HEK293T (cell line): ENCODE measurements at regions not wholly inside any gene's neighbourhood (a gene's known extent, or its start where the extent isn't known, plus 50 kb on each side); places are given as distances from the start of the nearest gene placed in this dataset.

Experiments used
- CTCF ChIA-PET: fragments of 350-600 bp; formaldehyde crosslinking; extraction: SDS; loops from one replicate; lab custom pipeline; 2021; ENCODE audit warnings: antibody characterized with exemption, inconsistent platforms; lab: Yijun Ruan, JAX
- POLR2A ChIA-PET: fragments of 350-600 bp; formaldehyde crosslinking; extraction: SDS; loops from one replicate; lab custom pipeline; 2020; ENCODE audit warnings: antibody characterized with exemption, inconsistent platforms; lab: Yijun Ruan, JAX
- DNase-seq: peaks from one replicate; pipeline ENCODE4 v3.0.0; 2012; ENCODE audit warnings: mixed read lengths; ENCODE audit errors: extremely low spot score
- ARNT ChIP-seq: fragments of 450-650 bp; IDR thresholded peaks from 2 replicates; pipeline ENCODE4 v1.6.1; 2017; ENCODE audit warnings: mild to moderate bottlenecking
- BHLHE40 ChIP-seq: fragments of 450-650 bp; IDR thresholded peaks from 2 replicates; pipeline ENCODE4 v1.6.1; 2016; ENCODE audit warnings: mild to moderate bottlenecking, moderate library complexity, borderline replicate concordance
- CTBP1 ChIP-seq: fragments of 450-650 bp; IDR thresholded peaks from 2 replicates; pipeline ENCODE4 v1.6.1; 2016; ENCODE audit warnings: borderline replicate concordance
- ELF4 ChIP-seq: fragments of 450-650 bp; IDR thresholded peaks from 2 replicates; pipeline ENCODE4 v1.6.1; 2017; ENCODE audit warnings: antibody characterized with exemption
- FOXA1 ChIP-seq: fragments of 450-650 bp; IDR thresholded peaks from 2 replicates; pipeline ENCODE4 v1.6.1; 2016; ENCODE audit warnings: mild to moderate bottlenecking
- FOXK2 ChIP-seq: fragments of 450-650 bp; IDR thresholded peaks from 2 replicates; pipeline ENCODE4 v1.6.1; 2016; ENCODE audit warnings: mild to moderate bottlenecking
- FOXM1 ChIP-seq: fragments of 450-650 bp; IDR thresholded peaks from 2 replicates; pipeline ENCODE4 v1.6.1; 2017; ENCODE audit warnings: mild to moderate bottlenecking, borderline replicate concordance
- HDGF ChIP-seq: fragments of 450-650 bp; IDR thresholded peaks from 2 replicates; pipeline ENCODE4 v1.6.1; 2017; ENCODE audit warnings: antibody characterized with exemption, borderline replicate concordance
- L3MBTL2 ChIP-seq: fragments of 450-650 bp; conservative IDR thresholded peaks from 2 replicates; pipeline ENCODE4 v1.6.1; 2016; ENCODE audit warnings: mild to moderate bottlenecking
- LEF1 ChIP-seq: fragments of 450-650 bp; IDR thresholded peaks from 2 replicates; pipeline ENCODE4 v1.6.1; 2017; ENCODE audit warnings: mild to moderate bottlenecking, borderline replicate concordance
- NFRKB ChIP-seq: fragments of 450-650 bp; IDR thresholded peaks from 2 replicates; pipeline ENCODE4 v1.6.1; 2016; ENCODE audit warnings: mild to moderate bottlenecking, moderate library complexity
- SP1 ChIP-seq: fragments of 450-650 bp; IDR thresholded peaks from 2 replicates; pipeline ENCODE4 v1.6.1; 2017
- SUZ12 ChIP-seq: fragments of 450-650 bp; IDR thresholded peaks from 2 replicates; pipeline ENCODE4 v1.6.1; 2016; ENCODE audit warnings: mild to moderate bottlenecking
- TARDBP ChIP-seq: fragments of 450-650 bp; IDR thresholded peaks from 2 replicates; pipeline ENCODE4 v1.6.1; 2016
- ZNF384 ChIP-seq: fragments of 450-650 bp; IDR thresholded peaks from 2 replicates; pipeline ENCODE4 v1.6.1; 2016
- TF ChIP-seq, protein P1 (sequence below): fragments of 450-650 bp; IDR thresholded peaks from 2 replicates; pipeline ENCODE4 v1.6.1; 2016

DNA sequence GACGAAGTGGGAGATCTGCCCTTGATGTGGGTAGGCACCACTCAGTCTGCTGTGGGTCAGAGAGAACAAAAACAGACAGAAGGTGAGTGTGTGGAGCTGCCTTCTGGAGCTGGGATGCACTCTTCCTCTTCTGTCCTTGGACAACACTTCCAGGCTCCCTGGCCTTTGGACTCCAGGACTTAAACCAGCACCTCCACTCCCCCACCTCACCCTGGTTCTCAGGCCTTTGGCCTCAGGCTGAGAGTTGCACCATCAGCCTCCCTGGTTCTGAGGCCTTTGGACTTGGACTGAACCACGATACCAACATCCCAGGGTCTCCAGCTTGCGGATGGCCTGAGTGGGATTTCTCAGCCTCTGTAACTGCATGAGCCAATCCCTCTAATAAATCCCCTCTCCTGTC is 68.1 kb upstream of the STUM start:
- ChIA-PET CTCF (no interaction called here), POLR2A (interaction anchor here (0.9 kb wide), 1 partner anchor 72 kb away, joined by 3 read pairs; no protein-coding TSS in a partner anchor)
- TF ChIP-seq CTBP1 (no peak), ELF4 (no peak), HDGF (no peak), BHLHE40 (no peak), L3MBTL2 (no peak), FOXA1 (no peak), FOXM1 (no peak), NFRKB (no peak), ARNT (no peak), SUZ12 (no peak), SP1 (no peak), TARDBP (no peak), FOXK2 (no peak), LEF1 (no peak), ZNF384 (no peak)
- TF ChIP-seq, protein P1, sequence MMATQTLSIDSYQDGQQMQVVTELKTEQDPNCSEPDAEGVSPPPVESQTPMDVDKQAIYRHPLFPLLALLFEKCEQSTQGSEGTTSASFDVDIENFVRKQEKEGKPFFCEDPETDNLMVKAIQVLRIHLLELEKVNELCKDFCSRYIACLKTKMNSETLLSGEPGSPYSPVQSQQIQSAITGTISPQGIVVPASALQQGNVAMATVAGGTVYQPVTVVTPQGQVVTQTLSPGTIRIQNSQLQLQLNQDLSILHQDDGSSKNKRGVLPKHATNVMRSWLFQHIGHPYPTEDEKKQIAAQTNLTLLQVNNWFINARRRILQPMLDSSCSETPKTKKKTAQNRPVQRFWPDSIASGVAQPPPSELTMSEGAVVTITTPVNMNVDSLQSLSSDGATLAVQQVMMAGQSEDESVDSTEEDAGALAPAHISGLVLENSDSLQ: no peak
- DNase-seq: no peak

DNA sequence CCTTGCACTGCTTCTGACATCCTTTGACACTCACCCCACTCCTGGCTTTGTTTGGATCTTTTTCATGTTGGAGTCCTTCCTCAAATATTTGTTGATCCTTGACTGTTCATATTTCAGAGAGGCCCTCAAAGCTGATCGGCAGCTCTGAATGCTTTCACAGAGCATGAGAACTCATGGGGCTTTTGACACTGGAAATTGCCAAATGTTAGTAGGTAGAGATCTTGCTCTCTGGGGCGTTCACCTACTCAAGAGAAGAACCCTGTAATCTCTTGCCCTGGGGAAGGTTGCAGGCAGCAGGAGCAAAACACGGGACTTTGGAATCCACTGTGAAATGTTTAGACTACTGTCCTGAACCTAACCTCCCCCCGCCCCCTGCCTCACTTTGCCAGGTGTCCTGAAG is 67.4 kb upstream of the STUM start:
- ChIA-PET POLR2A (interaction anchor here (0.9 kb wide), 1 partner anchor 73 kb away, joined by 3 read pairs; no protein-coding TSS in a partner anchor), CTCF (interaction anchor here (0.8 kb wide), 1 partner anchor 24 kb away, joined by 3 read pairs; no protein-coding TSS in a partner anchor)
- DNase-seq: no peak
- no peak for TF ChIP-seq SP1
- TF ChIP-seq ARNT: no peak
- no peak for TF ChIP-seq SUZ12
- no peak for TF ChIP-seq ZNF384
- no peak for TF ChIP-seq FOXM1

GRCh38 chr1:226482196-226482595 is 66.4 kb upstream of the STUM start:
- no peak for DNase-seq
- ChIA-PET POLR2A (interaction anchor here (1.1 kb wide), 1 partner anchor 55 kb away, joined by 3 read pairs; no protein-coding TSS in a partner anchor), CTCF (no interaction called here)
- TF ChIP-seq BHLHE40 (no peak), TARDBP (no peak), L3MBTL2 (no peak), FOXA1 (no peak), FOXM1 (no peak), ZNF384 (no peak), ARNT (no peak), HDGF (no peak), LEF1 (no peak), CTBP1 (no peak), SUZ12 (no peak), ELF4 (no peak), NFRKB (no peak), FOXK2 (no peak), SP1 (no peak)
- TF ChIP-seq, protein P1: no peak

DNA sequence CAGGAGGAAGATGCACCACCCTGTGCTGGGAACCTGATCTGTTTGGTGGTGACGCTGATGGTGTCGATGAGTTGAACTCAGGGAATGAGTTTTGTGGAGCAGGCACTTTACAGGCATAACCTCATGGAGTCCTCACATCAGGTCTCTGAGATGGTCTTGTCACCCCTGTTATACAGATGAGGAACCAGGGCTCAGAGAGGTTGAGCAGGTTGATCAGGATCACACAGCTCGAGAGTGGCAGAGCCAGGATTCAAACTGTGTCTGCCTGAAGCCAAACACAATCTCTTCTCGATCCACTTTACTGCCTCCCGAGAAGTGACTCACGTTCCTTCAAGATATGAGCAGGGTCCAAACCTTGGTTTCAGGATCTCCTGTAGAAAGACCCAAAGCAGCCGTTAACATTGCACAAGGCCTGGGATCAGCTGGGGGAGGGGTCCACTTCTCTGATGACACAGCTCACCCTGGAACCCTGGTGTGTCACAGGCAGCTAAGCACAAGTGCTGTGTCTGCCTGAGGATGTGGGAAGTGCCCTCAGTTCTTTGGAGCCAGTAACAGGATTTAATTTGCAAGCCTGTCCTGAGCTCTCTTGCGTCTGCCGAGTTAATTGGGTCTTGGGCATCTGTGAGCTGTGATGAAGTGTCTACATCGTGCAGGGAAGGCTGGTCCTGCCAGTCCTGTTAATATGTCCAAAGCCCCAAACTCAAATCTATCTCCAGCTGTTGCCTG is 65.4 kb upstream of the STUM start:
- POLR2A ChIA-PET: interaction anchor here (1.1 kb wide), 1 partner anchor 54 kb away, joined by 3 read pairs; no protein-coding TSS in a partner anchor
- DNase-seq: no peak
- CTCF ChIA-PET: interaction anchor here (0.5 kb wide), 1 partner anchor 76 kb away, joined by 5 read pairs; no protein-coding TSS in a partner anchor

DNA sequence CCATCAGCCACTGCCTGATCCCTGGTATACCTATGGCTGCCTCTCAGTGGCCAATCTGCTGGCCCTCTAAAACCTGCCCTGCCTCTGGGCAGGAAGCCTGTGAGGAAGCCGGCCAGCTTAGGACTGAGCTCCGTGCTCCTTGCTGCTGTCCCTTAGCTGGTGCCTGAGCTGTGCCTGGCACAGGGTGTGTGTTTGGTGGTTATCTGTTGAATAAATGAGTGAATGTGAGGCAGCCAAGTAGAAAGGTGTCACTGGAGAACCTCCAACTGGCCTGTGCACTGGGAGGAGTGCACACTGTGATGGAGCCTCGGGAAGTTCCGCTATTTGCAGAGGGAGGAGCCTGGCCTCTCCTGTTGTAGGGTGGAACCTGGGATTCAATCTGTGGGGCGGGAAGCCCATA is 63.4 kb upstream of the STUM start:
- ChIA-PET CTCF (interaction anchor here (0.6 kb wide), 1 partner anchor 44 kb away, joined by 5 read pairs; no protein-coding TSS in a partner anchor), POLR2A (no interaction called here)
- no peak for DNase-seq
- TF ChIP-seq, protein P1: no peak
- TF ChIP-seq SUZ12 (no peak), ARNT (no peak), NFRKB (no peak), ZNF384 (no peak), CTBP1 (no peak)

More for the DNA sequence above, 65.4 kb upstream of the STUM start:
- TF ChIP-seq HDGF (no peak), NFRKB (no peak), ELF4 (no peak), FOXK2 (no peak), SP1 (no peak), SUZ12 (no peak), L3MBTL2 (no peak), FOXA1 (no peak), LEF1 (no peak), ZNF384 (no peak), BHLHE40 (no peak), ARNT (no peak), TARDBP (no peak), CTBP1 (no peak), FOXM1 (no peak)
- TF ChIP-seq, protein P1: no peak
